IMR-90 (cell line): ENCODE measurements at regions not wholly inside any gene's neighbourhood (a gene's known extent, or its start where the extent isn't known, plus 50 kb on each side); places are given as distances from the start of the nearest gene placed in this dataset.

Experiments used
- ATAC-seq: fragments of 200-7000 bp; cut with Tn5 transposase; 2 replicates; pipeline ENCODE4 v1.9.1; 2020; ENCODE audit warnings: low read depth, mild to moderate bottlenecking, moderate library complexity
- BruUV-seq: library from RNA; stranded (reverse); fragments of 400-500 nt; replicated peaks from 2 replicates; lab custom pipeline; 2021; lab: Mats Ljungman, UMichigan
- CTCF ChIA-PET: fragments of 300-600 bp; formaldehyde crosslinking; extraction: SDS; loops from one replicate; lab custom pipeline; 2021; ENCODE audit warnings: antibody characterized with exemption; lab: Yijun Ruan, JAX
- POLR2A ChIA-PET: fragments of 300-600 bp; sonication (Branson Sonifier 250); formaldehyde crosslinking; loops from one replicate; lab custom pipeline; 2022; ENCODE audit warnings: antibody characterized with exemption; ENCODE audit not compliant: unreplicated experiment; lab: Charles Lee
- DNase-seq: peaks from one replicate; pipeline ENCODE4 v3.0.0; 2013
- H2AFZ ChIP-seq: replicated peaks from 2 replicates; pipeline ENCODE3; 2013; ENCODE audit warnings: low read length, mild to moderate bottlenecking; ENCODE audit not compliant: poor library complexity
- H2AK5ac ChIP-seq: 2 replicates; pipeline ENCODE4 v1.6.1; 2013; ENCODE audit warnings: low read depth, low read length, inconsistent platforms
- H2AK9ac ChIP-seq: replicated peaks from 2 replicates; pipeline ENCODE3; 2013; ENCODE audit warnings: mild to moderate bottlenecking, low read depth, low read length, moderate library complexity; ENCODE audit not compliant: poor library complexity
- H2BK120ac ChIP-seq: 2 replicates; pipeline ENCODE4 v1.6.1; 2013; ENCODE audit warnings: low read depth, low read length, inconsistent platforms
- H2BK15ac ChIP-seq: 3 replicates; pipeline ENCODE4 v1.6.1; 2013; ENCODE audit warnings: low read depth, low read length, inconsistent platforms
- H2BK20ac ChIP-seq: 2 replicates; pipeline ENCODE4 v1.6.1; 2013; ENCODE audit warnings: low read depth, mild to moderate bottlenecking, inconsistent platforms, low read length, moderate library complexity
- H2BK5ac ChIP-seq: 2 replicates; pipeline ENCODE4 v1.6.1; 2013; ENCODE audit warnings: mild to moderate bottlenecking, low read depth, low read length, inconsistent platforms; ENCODE audit not compliant: poor library complexity, severe bottlenecking
- H3K14ac ChIP-seq: replicated peaks from 2 replicates; pipeline ENCODE4 v1.6.1; 2013; ENCODE audit warnings: low read depth, low read length, inconsistent platforms
- H3K18ac ChIP-seq: 2 replicates; pipeline ENCODE4 v1.6.1; 2013; ENCODE audit warnings: low read depth, low read length, control low read depth
- H3K23ac ChIP-seq: 2 replicates; pipeline ENCODE4 v1.6.1; 2013; ENCODE audit warnings: low read depth, low read length, inconsistent platforms
- H3K27ac ChIP-seq: 2 replicates; pipeline ENCODE4 v1.5.1; 2013; ENCODE audit warnings: mild to moderate bottlenecking, control low read depth, low read length; ENCODE audit not compliant: insufficient read depth
- H3K27me3 ChIP-seq: 2 replicates; pipeline ENCODE4 v1.6.1; 2013; ENCODE audit warnings: low read length; ENCODE audit not compliant: control insufficient read depth, insufficient read depth
- H3K36me3 ChIP-seq: 2 replicates; pipeline ENCODE4 v1.6.1; 2013; ENCODE audit warnings: low read length, mixed read lengths; ENCODE audit not compliant: control insufficient read depth, insufficient read depth
- H3K4ac ChIP-seq: 2 replicates; pipeline ENCODE4 v1.6.1; 2013; ENCODE audit warnings: low read depth, low read length, inconsistent platforms
- H3K4me1 ChIP-seq: 2 replicates; pipeline ENCODE4 v1.6.1; 2013; ENCODE audit warnings: low read length, mixed read lengths; ENCODE audit not compliant: control insufficient read depth, insufficient read depth
- H3K4me2 ChIP-seq: 2 replicates; pipeline ENCODE4 v1.6.1; 2013; ENCODE audit warnings: low read depth, mild to moderate bottlenecking, control low read depth, low read length, moderate library complexity
- H3K4me3 ChIP-seq: 2 replicates; pipeline ENCODE4 v1.5.1; 2013; ENCODE audit warnings: low read depth, mild to moderate bottlenecking, control low read depth, low read length, moderate library complexity; ENCODE audit not compliant: insufficient read depth
- H3K56ac ChIP-seq: 2 replicates; pipeline ENCODE4 v1.6.1; 2013; ENCODE audit warnings: low read length, inconsistent platforms; ENCODE audit not compliant: insufficient read depth; ENCODE audit errors: extremely low read depth
- H3K79me1 ChIP-seq, 2 experiments: 2 replicates each; pipeline ENCODE4 v1.6.1; 2013; ENCODE audit warnings: low read length in 2 of 2, inconsistent platforms in 1 of 2, low read depth in 1 of 2
- H3K9ac ChIP-seq: 2 replicates; pipeline ENCODE4 v1.6.1; 2013; ENCODE audit warnings: low read depth, low read length, control low read depth
- H3K9me1 ChIP-seq: 2 replicates; pipeline ENCODE4 v1.6.1; 2013; ENCODE audit warnings: low read length, inconsistent platforms; ENCODE audit not compliant: insufficient read depth
- H3K9me3 ChIP-seq: 2 replicates; pipeline ENCODE4 v1.6.1; 2013; ENCODE audit warnings: low read length; ENCODE audit not compliant: control insufficient read depth, insufficient read depth
- H4K20me1 ChIP-seq: 2 replicates; pipeline ENCODE4 v1.6.1; 2013; ENCODE audit warnings: low read length, inconsistent platforms; ENCODE audit not compliant: insufficient read depth
- H4K5ac ChIP-seq: 2 replicates; pipeline ENCODE4 v1.6.1; 2013; ENCODE audit warnings: mild to moderate bottlenecking, low read depth, low read length, control low read depth
- H4K8ac ChIP-seq, 2 experiments: 2 replicates each; pipeline ENCODE4 v1.6.1; 2013; ENCODE audit warnings: low read depth in 2 of 2, low read length in 2 of 2, control low read depth in 1 of 2, inconsistent platforms in 1 of 2
- H4K91ac ChIP-seq: 2 replicates; pipeline ENCODE4 v1.6.1; 2013; ENCODE audit warnings: low read depth, low read length, inconsistent platforms; ENCODE audit not compliant: insufficient read depth
- BHLHE40 ChIP-seq: fragments of 150-350 bp; IDR thresholded peaks from 2 replicates; pipeline ENCODE4 v1.6.1; 2016; ENCODE audit warnings: mild to moderate bottlenecking, low read depth, low read length
- CEBPB ChIP-seq: IDR thresholded peaks from 2 replicates; pipeline ENCODE4 v1.6.1; 2012; ENCODE audit warnings: low read depth, low read length, improper control_type of control experiment
- CHD1 ChIP-seq: IDR thresholded peaks from 2 replicates; pipeline ENCODE4 v1.6.1; 2012; ENCODE audit warnings: low read depth, low read length, improper control_type of control experiment
- CTCF ChIP-seq: conservative IDR thresholded peaks from 2 replicates; pipeline ENCODE4 v1.5.1; 2012; ENCODE audit warnings: mild to moderate bottlenecking, low read depth, low read length, improper control_type of control experiment
- ELK1 ChIP-seq: fragments of 150-350 bp; IDR thresholded peaks from 2 replicates; pipeline ENCODE4 v1.6.1; 2016; ENCODE audit warnings: low read depth, mild to moderate bottlenecking, low read length, moderate library complexity, borderline replicate concordance
- FOS ChIP-seq: fragments of 150-350 bp; IDR thresholded peaks from 2 replicates; pipeline ENCODE4 v1.6.1; 2016; ENCODE audit warnings: low read depth, low read length
- MAFK ChIP-seq: IDR thresholded peaks from 2 replicates; pipeline ENCODE4 v1.6.1; 2012; ENCODE audit warnings: low read depth, low read length, improper control_type of control experiment
- MAZ ChIP-seq: IDR thresholded peaks from 2 replicates; pipeline ENCODE4 v1.6.1; 2012; ENCODE audit warnings: low read depth, mild to moderate bottlenecking, low read length, improper control_type of control experiment, moderate library complexity, borderline replicate concordance
- MXI1 ChIP-seq: IDR thresholded peaks from 2 replicates; pipeline ENCODE4 v1.6.1; 2012; ENCODE audit warnings: low read depth, mild to moderate bottlenecking, low read length, moderate library complexity, borderline replicate concordance
- NFE2L2 ChIP-seq: fragments of 150-350 bp; IDR thresholded peaks from 2 replicates; pipeline ENCODE4 v1.6.1; 2016; ENCODE audit warnings: low read depth, mild to moderate bottlenecking, low read length
- POLR2A ChIP-seq: IDR thresholded peaks from 2 replicates; pipeline ENCODE4 v1.6.1; 2012; ENCODE audit warnings: mild to moderate bottlenecking, low read depth, low read length
- RAD21 ChIP-seq: IDR thresholded peaks from 2 replicates; pipeline ENCODE4 v1.6.1; 2012; ENCODE audit warnings: low read length, improper control_type of control experiment
- RCOR1 ChIP-seq: IDR thresholded peaks from 2 replicates; pipeline ENCODE4 v1.6.1; 2012; ENCODE audit warnings: mild to moderate bottlenecking, low read length, improper control_type of control experiment; ENCODE audit not compliant: insufficient replicate concordance
- RFX5 ChIP-seq: IDR thresholded peaks from 2 replicates; pipeline ENCODE4 v1.8.0; 2012; ENCODE audit warnings: low read depth, mild to moderate bottlenecking, low read length, moderate library complexity
- SMC3 ChIP-seq: fragments of 150-350 bp; IDR thresholded peaks from 2 replicates; pipeline ENCODE4 v1.6.1; 2016; ENCODE audit warnings: low read depth, mild to moderate bottlenecking, antibody characterized with exemption, low read length, moderate library complexity
- USF2 ChIP-seq: fragments of 150-350 bp; IDR thresholded peaks from 2 replicates; pipeline ENCODE4 v1.6.1; 2017; ENCODE audit warnings: mild to moderate bottlenecking, antibody characterized with exemption, low read length, low read depth
- WGBS, 2 experiments: methylation state at CpG; one replicate each; pipeline versions ENCODE4 v1.1.5 to v1.1.7; 2013; ENCODE audit warnings: missing lambda C conversion rate in 2 of 2; ENCODE audit not compliant: insufficient read length in 1 of 2; ENCODE audit errors: extremely low coverage in 2 of 2; 5-methylcytosine and 5-hydroxymethylcytosine counted together
- dilution Hi-C: fragments of 300-500 bp; cut with HindIII; formaldehyde crosslinking; loops from one replicate; pipeline ENCODE4 v1.14.3; 2018; ENCODE audit warnings: low sequenced_read_pairs; ENCODE audit not compliant: unreplicated experiment
- in situ Hi-C: fragments of 300-500 bp; cut with MboI; formaldehyde crosslinking; loops from 3 replicates; pipeline ENCODE4 v1.14.3; 2019; ENCODE audit warnings: low sequenced_read_pairs, inconsistent platforms, mixed read lengths
- intact Hi-C: fragments of 100-400 bp; cut with micrococcal nuclease; formaldehyde crosslinking; loops from 2 replicates; pipeline ENCODE4 v1.10.0; 2022

DNA sequence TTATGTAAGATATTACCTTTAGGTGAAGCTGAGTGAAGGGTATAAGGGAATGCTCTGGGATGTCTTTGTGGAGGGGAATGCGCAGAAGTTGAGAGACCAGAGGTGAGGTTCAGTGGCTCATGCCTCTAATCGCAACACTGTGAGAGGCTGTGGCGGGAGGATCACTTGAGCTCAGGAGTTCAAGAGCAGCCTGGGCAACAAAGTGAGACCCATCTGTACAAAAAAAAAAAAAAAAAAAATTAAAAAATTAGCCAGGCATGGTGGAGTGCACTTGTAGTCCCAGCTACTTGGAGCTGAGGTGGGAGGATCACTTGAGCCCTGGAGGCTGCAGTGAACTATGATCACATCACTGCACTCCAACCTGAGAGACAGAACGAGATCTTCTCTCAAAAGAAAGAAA is 57.3 kb upstream of the SP3 start:
- H2AK9ac ChIP-seq, result no peak overlapping the region
- ChIA-PET CTCF (no interaction called here), POLR2A (no interaction called here)
- 88% methylated on average over 2 of the region's 4 CpGs; no CpG with 5 or more reads in 1 of the 2 experiments for whole genome bisulfite sequencing, 2 experiments
- H3K18ac ChIP-seq, result no peak overlapping the region
- no peaks in the 10 kb centered on the region for H3K9me3 ChIP-seq
- no peak overlapping the region for H4K91ac ChIP-seq
- no peaks in the 10 kb centered on the region for H3K36me3 ChIP-seq
- BruUV-seq, result no TSS peak
- no peak overlapping the region for H2BK15ac ChIP-seq
- H2BK20ac ChIP-seq, result no peak overlapping the region
- in situ Hi-C loops (no loop called here), intact Hi-C loops (no loop called here), dilution Hi-C loops (no loop called here)
- no peak overlapping the region for H3K4me2 ChIP-seq
- H2BK5ac ChIP-seq, result no peak overlapping the region
- no peak overlapping the region for H4K5ac ChIP-seq
- H3K27ac ChIP-seq, result no peak overlapping the region
- H3K4me3 ChIP-seq, result no peak overlapping the region
- DNase-seq (no peak), ATAC-seq (no peak)
- H4K8ac ChIP-seq, result no peak overlapping the region
- no peaks in the 10 kb centered on the region for H3K79me1 ChIP-seq
- H4K20me1 ChIP-seq, result no peaks in the 10 kb centered on the region
- no peak overlapping the region for H3K23ac ChIP-seq
- H3K4me1 ChIP-seq, result peaks cover 25% of the 10 kb centered on the region
- no peak overlapping the region for H3K14ac ChIP-seq
- H3K27me3 ChIP-seq, result no peaks in the 10 kb centered on the region
- peaks cover 6% of the 10 kb centered on the region for H3K9me1 ChIP-seq
- no peak overlapping the region for H2AFZ ChIP-seq
- H2BK120ac ChIP-seq, result no peak overlapping the region
- H3K4ac ChIP-seq, result no peak overlapping the region
- no peak overlapping the region for H2AK5ac ChIP-seq
- TF ChIP-seq CHD1, result no peak
- no peak for TF ChIP-seq RFX5
- no peak for TF ChIP-seq MAZ
- TF ChIP-seq MXI1, result no peak
- no peak for TF ChIP-seq MAFK
- no peak for TF ChIP-seq RAD21
- TF ChIP-seq ELK1, result no peak
- no peak for TF ChIP-seq CEBPB
- TF ChIP-seq FOS, result no peak
- no peak for TF ChIP-seq RCOR1
- no peak for TF ChIP-seq POLR2A
- no peak for TF ChIP-seq CTCF
- TF ChIP-seq USF2, result no peak
- no peak for TF ChIP-seq BHLHE40
- TF ChIP-seq NFE2L2, result no peak
- no peak for TF ChIP-seq SMC3
- no peak overlapping the region for H3K56ac ChIP-seq
- H3K9ac ChIP-seq, result no peak overlapping the region
